ENCODE measurements at regions not wholly inside any gene's neighbourhood (a gene's known extent, or its start where the extent isn't known, plus 50 kb on each side); places are given as distances from the start of the nearest gene placed in this dataset.

DNA sequence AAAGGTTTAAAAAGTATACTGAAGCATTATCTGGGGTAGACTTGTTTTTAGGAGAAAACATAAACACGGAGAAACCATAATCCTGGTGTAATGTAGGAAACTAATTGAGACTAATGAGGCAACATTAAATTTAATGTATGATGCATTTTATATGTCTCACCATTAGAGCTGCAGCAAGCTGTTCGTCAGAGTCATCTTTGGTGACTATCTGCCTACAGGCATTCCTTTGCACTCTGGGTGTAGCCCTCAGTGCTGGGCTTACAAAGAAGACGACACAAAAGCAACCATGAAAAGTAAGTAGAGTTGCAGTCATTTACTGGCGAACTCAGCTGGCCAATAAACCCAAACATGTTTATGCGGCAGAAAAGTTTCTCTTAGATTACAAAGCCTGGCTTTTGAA is 415.3 kb upstream of the ZEB2 start:
- H3K4me3 ChIP-seq, result no peak overlapping the region
- no peaks in the 10 kb centered on the region for H3K4me1 ChIP-seq
- no peaks in the 10 kb centered on the region for H3K36me3 ChIP-seq
- H3K9me3 ChIP-seq, result no peaks in the 10 kb centered on the region
- no peak for DNase-seq
- no peaks in the 10 kb centered on the region for H3K27me3 ChIP-seq
- no peak overlapping the region for H3K27ac ChIP-seq
- TF ChIP-seq, protein P1, sequence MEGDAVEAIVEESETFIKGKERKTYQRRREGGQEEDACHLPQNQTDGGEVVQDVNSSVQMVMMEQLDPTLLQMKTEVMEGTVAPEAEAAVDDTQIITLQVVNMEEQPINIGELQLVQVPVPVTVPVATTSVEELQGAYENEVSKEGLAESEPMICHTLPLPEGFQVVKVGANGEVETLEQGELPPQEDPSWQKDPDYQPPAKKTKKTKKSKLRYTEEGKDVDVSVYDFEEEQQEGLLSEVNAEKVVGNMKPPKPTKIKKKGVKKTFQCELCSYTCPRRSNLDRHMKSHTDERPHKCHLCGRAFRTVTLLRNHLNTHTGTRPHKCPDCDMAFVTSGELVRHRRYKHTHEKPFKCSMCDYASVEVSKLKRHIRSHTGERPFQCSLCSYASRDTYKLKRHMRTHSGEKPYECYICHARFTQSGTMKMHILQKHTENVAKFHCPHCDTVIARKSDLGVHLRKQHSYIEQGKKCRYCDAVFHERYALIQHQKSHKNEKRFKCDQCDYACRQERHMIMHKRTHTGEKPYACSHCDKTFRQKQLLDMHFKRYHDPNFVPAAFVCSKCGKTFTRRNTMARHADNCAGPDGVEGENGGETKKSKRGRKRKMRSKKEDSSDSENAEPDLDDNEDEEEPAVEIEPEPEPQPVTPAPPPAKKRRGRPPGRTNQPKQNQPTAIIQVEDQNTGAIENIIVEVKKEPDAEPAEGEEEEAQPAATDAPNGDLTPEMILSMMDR (IDR thresholded peaks at IDR 0.05), result no peak
- TF ChIP-seq POLR2A (IDR thresholded peaks at IDR 0.05), result no peak

- no peaks in the 10 kb centered on the region for H3K9me3 ChIP-seq
- no peak overlapping the region for H3K4me3 ChIP-seq
- TF ChIP-seq, protein P1 (IDR thresholded peaks at IDR 0.05), result no peak
- no peak for TF ChIP-seq POLR2A (IDR thresholded peaks at IDR 0.05)
- H3K4me1 ChIP-seq, result no peaks in the 10 kb centered on the region
- H3K27me3 ChIP-seq, result no peaks in the 10 kb centered on the region
- DNase-seq, result no peak
- H3K27ac ChIP-seq, result no peak overlapping the region
- H3K36me3 ChIP-seq, result no peaks in the 10 kb centered on the region
Observed at GRCh38 chr2:144931960-144932359, 412.0 kb upstream of the ZEB2 start.

GRCh38 chr2:144931480-144931879 is 411.6 kb upstream of the ZEB2 start:
- Histone ChIP-seq H3K4me1 (no peaks in the 10 kb centered on the region), H3K4me3 (no peak overlapping the region), H3K36me3 (no peaks in the 10 kb centered on the region), H3K27ac (no peak overlapping the region), H3K27me3 (no peaks in the 10 kb centered on the region), H3K9me3 (no peaks in the 10 kb centered on the region)
- no peak for DNase-seq
- TF ChIP-seq POLR2A (IDR thresholded peaks at IDR 0.05), result no peak
- TF ChIP-seq, protein P1 (IDR thresholded peaks at IDR 0.05), result no peak

DNA sequence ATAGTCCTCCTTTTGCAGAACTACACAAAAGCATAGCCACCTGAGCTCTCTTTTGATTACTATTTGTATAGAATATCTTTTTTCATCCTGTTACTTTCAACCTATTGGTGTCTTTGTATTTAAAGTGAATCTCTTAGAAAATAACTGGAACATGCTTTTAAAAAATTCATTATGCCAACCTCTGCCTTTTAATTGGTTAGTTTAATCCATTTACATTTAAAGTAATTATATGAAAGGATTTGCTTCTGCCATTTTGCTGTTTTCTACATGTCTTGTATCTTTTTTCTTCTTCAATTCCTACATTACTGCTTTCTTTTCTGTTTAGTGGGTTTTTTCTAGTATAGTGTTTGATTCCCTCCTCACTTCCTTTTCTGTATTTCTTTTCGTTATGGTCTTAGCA is 407.5 kb upstream of the ZEB2 start:
- H3K36me3 ChIP-seq, result no peaks in the 10 kb centered on the region
- no peaks in the 10 kb centered on the region for H3K27me3 ChIP-seq
- H3K27ac ChIP-seq, result no peak overlapping the region
- DNase-seq, result no peak
- peaks cover 0 to 4% (median 0%) of the 10 kb centered on the region in 4 donors for H3K9me3 ChIP-seq
- H3K4me3 ChIP-seq, result no peak overlapping the region
- no peaks in the 10 kb centered on the region for H3K4me1 ChIP-seq
- TF ChIP-seq, protein P1 (IDR thresholded peaks at IDR 0.05), result no peak
- TF ChIP-seq POLR2A (IDR thresholded peaks at IDR 0.05), result no peak

GRCh38 chr2:144925886-144926285 is 406.0 kb upstream of the ZEB2 start:
- H3K27ac ChIP-seq, result no peak overlapping the region
- peaks cover 0 to 4% (median 0%) of the 10 kb centered on the region in 4 donors for H3K9me3 ChIP-seq
- no peak overlapping the region for H3K4me3 ChIP-seq
- TF ChIP-seq, protein P1 (IDR thresholded peaks at IDR 0.05), result no peak
- H3K4me1 ChIP-seq, result no peaks in the 10 kb centered on the region
- no peak for DNase-seq
- no peaks in the 10 kb centered on the region for H3K36me3 ChIP-seq
- no peaks in the 10 kb centered on the region for H3K27me3 ChIP-seq

DNA sequence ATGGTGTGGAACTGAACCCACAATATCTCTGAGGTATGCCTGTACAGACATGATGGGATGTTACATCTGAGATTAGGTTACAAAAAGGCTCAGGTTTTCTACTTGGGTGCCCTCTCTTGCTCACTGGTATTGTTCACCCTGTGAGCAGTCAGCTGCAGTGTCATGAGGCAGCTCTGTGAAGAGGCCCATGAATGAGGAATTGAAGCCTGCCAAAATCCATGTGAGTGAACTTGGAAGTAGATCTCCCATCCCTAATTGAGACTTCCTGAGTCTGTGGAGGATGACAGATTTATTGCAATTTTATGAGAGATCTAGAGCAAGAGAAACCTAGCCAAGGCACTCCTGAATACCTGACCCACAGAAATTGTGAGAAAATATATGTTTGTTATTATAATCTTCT is 404.9 kb upstream of the ZEB2 start:
- Histone ChIP-seq H3K9me3 (peaks cover 0 to 4% (median 0%) of the 10 kb centered on the region in 4 donors), H3K4me3 (no peak overlapping the region), H3K27ac (no peak overlapping the region), H3K27me3 (no peaks in the 10 kb centered on the region), H3K36me3 (no peaks in the 10 kb centered on the region), H3K4me1 (no peaks in the 10 kb centered on the region)
- DNase-seq, result no peak
- TF ChIP-seq, protein P1 (IDR thresholded peaks at IDR 0.05), result no peak
- no peak for TF ChIP-seq POLR2A (IDR thresholded peaks at IDR 0.05)

All from Peyer's patch (tissue), 4 donors.